ENCODE measurements at regions not wholly inside any gene's neighbourhood (a gene's known extent, or its start where the extent isn't known, plus 50 kb on each side); places are given as distances from the start of the nearest gene placed in this dataset.
"Not testable (repeated sequence)": the region's sequence is repeated elsewhere in the genome, so short reads cannot be mapped to it uniquely, and the experiment has no call there.

DNA sequence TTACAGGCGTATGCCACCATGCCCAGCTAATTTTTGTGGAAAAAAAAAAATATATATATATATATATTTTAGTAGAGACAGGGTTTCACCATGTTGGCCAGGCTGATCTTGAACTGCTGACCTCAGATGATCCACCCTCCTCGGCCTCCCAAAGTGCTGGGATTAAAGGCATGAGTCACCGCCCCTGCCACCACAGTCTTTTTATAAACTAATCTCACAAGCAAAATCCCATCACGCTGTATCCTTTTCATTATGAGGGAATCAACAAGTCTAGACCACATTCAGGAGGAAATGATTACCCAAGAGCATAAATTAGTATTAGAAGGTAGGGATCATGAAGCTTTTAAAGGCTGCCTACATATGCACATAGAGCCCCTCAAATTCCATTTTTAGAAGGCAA is 210.6 kb upstream of the NBEA start:
- H3K36me3 Mint-ChIP-seq (ENCODE audit: low read depth): no peaks in the 10 kb centered on the region
- H3K9me3 Mint-ChIP-seq: peaks cover 10% of the 10 kb centered on the region
- H3K4me3 Mint-ChIP-seq: no peak overlapping the region
- H3K4me1 Mint-ChIP-seq: no peaks in the 10 kb centered on the region
- H3K27me3 Mint-ChIP-seq: no peaks in the 10 kb centered on the region
- no peak for ATAC-seq (replicated peaks)
- no peak overlapping the region for H3K27ac Mint-ChIP-seq

GRCh38 chr13:34733721-34734120 is 208.3 kb upstream of the NBEA start:
- peaks cover 10% of the 10 kb centered on the region for H3K9me3 Mint-ChIP-seq
- no peaks in the 10 kb centered on the region for H3K4me1 Mint-ChIP-seq
- no peak overlapping the region for H3K4me3 Mint-ChIP-seq
- no peaks in the 10 kb centered on the region for H3K27me3 Mint-ChIP-seq
- ATAC-seq (replicated peaks): no peak
- H3K36me3 Mint-ChIP-seq (ENCODE audit: low read depth): no peaks in the 10 kb centered on the region
- no peak overlapping the region for H3K27ac Mint-ChIP-seq

- no peak overlapping the region for H3K27ac Mint-ChIP-seq
- no peaks in the 10 kb centered on the region for H3K4me1 Mint-ChIP-seq
- peaks cover 4% of the 10 kb centered on the region for H3K9me3 Mint-ChIP-seq
- H3K36me3 Mint-ChIP-seq (ENCODE audit: low read depth): no peaks in the 10 kb centered on the region
- no peak overlapping the region for H3K4me3 Mint-ChIP-seq
- no peaks in the 10 kb centered on the region for H3K27me3 Mint-ChIP-seq
- no peak for ATAC-seq (replicated peaks)
These were observed 207.1 kb upstream of the NBEA start for GRCh38 chr13:34734932-34735331.

DNA sequence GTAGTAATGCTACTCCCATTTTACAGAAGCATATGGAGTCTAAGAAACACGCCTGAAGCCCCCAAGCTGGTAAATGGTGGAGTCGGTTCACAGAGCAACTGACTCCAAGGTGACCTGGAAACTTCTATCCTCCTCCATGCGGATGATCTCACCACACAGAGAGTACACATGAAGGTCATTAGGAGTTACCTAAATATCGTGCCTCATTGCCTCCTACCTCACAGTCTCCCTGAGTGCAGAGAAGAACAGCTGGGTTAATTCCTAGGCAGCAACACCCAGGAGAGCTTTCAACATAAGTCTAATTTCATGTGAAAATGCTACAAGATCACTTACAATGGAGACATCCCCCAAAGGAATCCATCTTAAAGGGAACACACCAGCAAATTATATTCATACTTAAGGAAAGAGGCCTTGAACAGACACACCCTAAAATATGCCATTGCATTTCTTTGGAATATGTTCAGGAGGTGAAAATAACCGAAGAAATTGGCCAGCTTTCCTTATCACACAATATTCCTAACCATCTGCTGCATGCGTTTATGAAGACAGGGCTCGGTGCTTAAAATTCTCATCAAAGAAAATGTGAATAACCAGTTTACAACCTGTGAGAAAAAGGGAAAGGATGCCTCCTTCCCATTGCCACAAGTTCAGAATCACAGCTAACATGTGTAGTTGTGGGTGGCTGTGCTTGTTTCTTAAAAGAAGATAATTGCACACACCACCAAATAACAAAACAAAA is 203.6 kb upstream of the NBEA start:
- no peak for ATAC-seq (replicated peaks)
- no peak overlapping the region for H3K27ac Mint-ChIP-seq
- no peaks in the 10 kb centered on the region for H3K4me1 Mint-ChIP-seq
- no peaks in the 10 kb centered on the region for H3K36me3 Mint-ChIP-seq (ENCODE audit: low read depth)
- H3K4me3 Mint-ChIP-seq: no peak overlapping the region
- peaks cover 4% of the 10 kb centered on the region for H3K9me3 Mint-ChIP-seq
- H3K27me3 Mint-ChIP-seq: no peaks in the 10 kb centered on the region

GRCh38 chr13:34747056-34747455 is 195.0 kb upstream of the NBEA start:
- not testable (repeated sequence) for H3K4me1 Mint-ChIP-seq; H3K9me3 Mint-ChIP-seq; H3K36me3 Mint-ChIP-seq (ENCODE audit: low read depth); H3K27ac Mint-ChIP-seq; ATAC-seq (replicated peaks); H3K4me3 Mint-ChIP-seq; H3K27me3 Mint-ChIP-seq

DNA sequence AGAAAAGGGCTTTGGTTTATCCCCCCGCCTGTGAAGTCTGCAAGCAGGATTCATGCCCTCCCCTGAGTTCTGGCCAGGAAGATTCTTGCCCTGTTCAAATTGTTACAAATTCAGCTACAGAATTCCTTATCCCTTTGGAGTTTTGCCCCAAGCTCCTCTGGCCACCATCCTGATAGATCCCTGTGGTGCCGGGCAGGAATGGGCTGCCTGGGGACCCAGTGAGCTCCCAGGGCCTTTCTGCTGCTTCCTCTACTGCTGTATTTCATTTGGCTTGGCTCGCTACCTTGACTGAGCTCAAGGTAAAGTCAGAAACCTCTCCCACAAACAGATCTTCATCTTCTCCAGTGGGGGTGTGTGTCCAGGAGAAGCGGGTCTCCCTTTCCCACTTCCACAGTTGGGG is 194.6 kb upstream of the NBEA start:
- no peaks in the 10 kb centered on the region for H3K36me3 Mint-ChIP-seq (ENCODE audit: low read depth)
- H3K4me3 Mint-ChIP-seq: no peak overlapping the region
- no peaks in the 10 kb centered on the region for H3K4me1 Mint-ChIP-seq
- no peaks in the 10 kb centered on the region for H3K9me3 Mint-ChIP-seq
- H3K27me3 Mint-ChIP-seq: peaks cover 8% of the 10 kb centered on the region
- H3K27ac Mint-ChIP-seq: no peak overlapping the region
- ATAC-seq (replicated peaks): no peak

DNA sequence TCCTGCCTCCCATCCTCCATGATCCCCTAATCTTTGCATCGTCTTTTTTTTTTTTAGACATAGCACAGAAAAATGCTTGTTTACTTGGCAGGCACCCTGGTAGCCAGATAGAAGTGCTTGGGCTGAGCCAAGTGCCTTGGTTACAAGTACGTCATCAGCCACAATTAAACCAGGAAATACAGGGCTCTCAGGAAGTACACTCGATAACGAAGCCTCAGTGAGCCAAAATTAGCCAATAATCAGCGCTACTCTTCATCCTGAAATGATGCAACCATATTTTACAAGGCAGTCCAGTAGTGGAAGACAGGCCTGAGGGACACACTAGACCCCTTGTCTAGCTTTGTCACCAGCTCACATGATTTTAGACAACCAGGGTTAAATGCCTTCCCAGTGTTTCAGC is 194.0 kb upstream of the NBEA start:
- H3K36me3 Mint-ChIP-seq (ENCODE audit: low read depth): no peaks in the 10 kb centered on the region
- H3K9me3 Mint-ChIP-seq: no peaks in the 10 kb centered on the region
- no peak overlapping the region for H3K27ac Mint-ChIP-seq
- ATAC-seq (replicated peaks): no peak
- no peaks in the 10 kb centered on the region for H3K4me1 Mint-ChIP-seq
- peaks cover 8% of the 10 kb centered on the region for H3K27me3 Mint-ChIP-seq
- H3K4me3 Mint-ChIP-seq: no peak overlapping the region

DNA sequence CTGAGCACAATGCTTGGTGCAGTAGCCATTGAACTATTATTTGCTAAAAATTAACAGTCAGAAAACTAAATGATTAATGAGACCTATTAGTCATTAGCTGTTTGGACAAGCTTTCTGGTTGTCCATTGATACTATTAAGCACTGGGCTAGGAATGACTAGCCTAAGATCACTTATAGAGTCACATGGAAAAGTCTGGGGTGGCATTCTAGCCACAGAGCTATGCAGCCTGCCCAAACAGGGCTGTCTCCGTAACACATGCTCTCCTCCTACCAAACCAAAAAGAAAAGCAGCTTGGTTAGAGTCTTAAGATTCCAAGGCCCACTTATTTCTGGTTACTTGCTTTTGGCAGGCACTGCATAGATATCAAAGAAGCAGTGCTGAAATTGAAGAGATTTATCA is 193.5 kb upstream of the NBEA start:
- Mint-ChIP-seq H3K27me3 (peaks cover 8% of the 10 kb centered on the region), H3K4me1 (no peaks in the 10 kb centered on the region), H3K9me3 (no peaks in the 10 kb centered on the region), H3K4me3 (no peak overlapping the region), H3K36me3 (ENCODE audit: low read depth) (no peaks in the 10 kb centered on the region), H3K27ac (no peak overlapping the region)
- no peak for ATAC-seq (replicated peaks)

- H3K4me1 Mint-ChIP-seq: no peaks in the 10 kb centered on the region
- H3K4me3 Mint-ChIP-seq: no peak overlapping the region
- H3K36me3 Mint-ChIP-seq (ENCODE audit: low read depth): no peaks in the 10 kb centered on the region
- H3K27ac Mint-ChIP-seq: no peak overlapping the region
- no peak for ATAC-seq (replicated peaks)
- peaks cover 8% of the 10 kb centered on the region for H3K27me3 Mint-ChIP-seq
- no peaks in the 10 kb centered on the region for H3K9me3 Mint-ChIP-seq
These were observed 193.0 kb upstream of the NBEA start for GRCh38 chr13:34749046-34749445.

GRCh38 chr13:34750078-34750931 is 191.8 kb upstream of the NBEA start:
- Mint-ChIP-seq H3K27me3 (peaks cover 8% of the 10 kb centered on the region), H3K27ac (no peak overlapping the region), H3K36me3 (ENCODE audit: low read depth) (no peaks in the 10 kb centered on the region), H3K9me3 (no peaks in the 10 kb centered on the region), H3K4me3 (no peak overlapping the region), H3K4me1 (no peaks in the 10 kb centered on the region)
- no peak for ATAC-seq (replicated peaks)

DNA sequence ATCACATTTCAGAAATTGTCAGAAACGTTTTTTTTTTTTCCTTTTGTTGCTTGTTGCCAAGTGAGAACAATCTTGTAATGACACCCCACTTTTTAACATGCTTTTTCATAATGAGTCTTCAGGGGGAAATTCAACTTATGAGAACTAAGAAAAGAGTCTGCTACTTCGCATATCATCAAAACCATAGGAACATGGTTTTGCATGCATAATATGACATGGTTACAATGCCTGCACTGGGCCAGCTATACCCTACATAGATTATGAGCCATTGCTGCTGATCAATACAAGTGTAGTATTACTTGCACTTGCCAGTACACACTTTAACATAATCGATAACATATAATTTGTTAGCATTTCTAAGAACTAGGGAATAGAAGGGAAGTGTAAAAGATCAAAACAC is 191.0 kb upstream of the NBEA start:
- Mint-ChIP-seq H3K36me3 (ENCODE audit: low read depth) (no peaks in the 10 kb centered on the region), H3K27me3 (peaks cover 8% of the 10 kb centered on the region), H3K27ac (no peak overlapping the region), H3K9me3 (no peaks in the 10 kb centered on the region), H3K4me3 (no peak overlapping the region), H3K4me1 (no peaks in the 10 kb centered on the region)
- no peak for ATAC-seq (replicated peaks)

DNA sequence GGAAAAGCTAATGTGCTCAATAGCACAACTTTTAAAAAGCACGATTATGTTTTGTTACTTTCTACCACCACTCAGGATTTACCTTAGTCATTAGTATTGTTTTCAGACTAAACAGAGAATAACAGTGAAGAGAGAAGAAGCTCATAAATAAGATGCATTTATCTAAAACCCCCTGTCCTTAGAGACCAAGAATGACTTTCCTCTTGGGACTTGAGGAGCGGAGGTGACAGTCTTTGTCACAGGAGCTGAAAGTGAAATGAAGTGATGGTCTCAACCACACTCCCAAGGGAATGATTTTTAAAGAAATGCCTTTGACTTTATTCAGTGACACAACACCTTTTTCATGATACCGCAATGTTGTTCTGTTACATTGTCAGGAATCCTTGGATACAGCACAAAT is 190.6 kb upstream of the NBEA start:
- Mint-ChIP-seq H3K36me3 (ENCODE audit: low read depth) (no peaks in the 10 kb centered on the region), H3K27ac (no peak overlapping the region), H3K27me3 (peaks cover 8% of the 10 kb centered on the region), H3K4me3 (no peak overlapping the region), H3K4me1 (no peaks in the 10 kb centered on the region), H3K9me3 (no peaks in the 10 kb centered on the region)
- ATAC-seq (replicated peaks): no peak

GRCh38 chr13:34752283-34752960 is 189.6 kb upstream of the NBEA start:
- H3K27me3 Mint-ChIP-seq: peaks cover 8% of the 10 kb centered on the region
- H3K4me3 Mint-ChIP-seq: no peak overlapping the region
- H3K36me3 Mint-ChIP-seq (ENCODE audit: low read depth): no peaks in the 10 kb centered on the region
- no peak overlapping the region for H3K27ac Mint-ChIP-seq
- no peak for ATAC-seq (replicated peaks)
- no peaks in the 10 kb centered on the region for H3K4me1 Mint-ChIP-seq
- no peaks in the 10 kb centered on the region for H3K9me3 Mint-ChIP-seq

DNA sequence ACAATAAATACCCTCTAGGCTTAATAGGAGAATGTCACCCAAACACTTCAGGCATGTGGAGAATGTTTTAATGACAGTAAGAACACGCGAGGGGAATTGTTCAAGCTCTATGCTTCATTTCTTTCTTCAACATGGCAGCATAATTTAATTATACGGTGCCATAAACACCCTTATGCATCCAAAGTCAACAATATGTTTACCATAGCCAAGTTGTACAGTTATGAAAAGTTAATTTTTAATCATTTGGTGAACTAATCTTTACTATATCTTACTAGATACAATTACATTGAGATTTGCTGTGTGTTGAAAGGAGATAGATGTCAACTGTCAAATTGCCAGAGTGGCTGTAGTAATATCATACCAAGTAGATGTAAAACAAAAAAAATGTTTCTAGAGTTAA is 185.9 kb upstream of the NBEA start:
- H3K27me3 Mint-ChIP-seq: peaks cover 4% of the 10 kb centered on the region
- no peak overlapping the region for H3K4me3 Mint-ChIP-seq
- no peaks in the 10 kb centered on the region for H3K9me3 Mint-ChIP-seq
- no peaks in the 10 kb centered on the region for H3K36me3 Mint-ChIP-seq (ENCODE audit: low read depth)
- no peaks in the 10 kb centered on the region for H3K4me1 Mint-ChIP-seq
- no peak overlapping the region for H3K27ac Mint-ChIP-seq
- ATAC-seq (replicated peaks): no peak

DNA sequence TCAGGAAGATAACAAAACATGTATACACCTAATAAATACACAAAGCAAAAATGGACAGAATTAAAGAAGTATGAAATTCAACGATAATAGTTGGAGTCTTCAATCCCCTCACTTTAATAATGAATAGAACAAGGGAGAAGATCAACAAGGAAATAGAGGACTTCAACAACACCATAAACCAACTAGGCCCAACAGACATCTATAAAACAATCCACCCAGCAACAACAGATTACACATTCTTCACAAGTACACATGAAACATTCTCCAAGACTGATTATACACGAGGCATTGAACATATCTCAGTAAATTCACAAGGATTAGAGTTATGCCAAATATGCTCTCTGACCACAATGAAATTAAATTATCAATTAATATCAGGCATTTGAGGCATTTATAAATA is 185.5 kb upstream of the NBEA start:
- Mint-ChIP-seq H3K4me3 (no peak overlapping the region), H3K4me1 (no peaks in the 10 kb centered on the region), H3K27ac (no peak overlapping the region)

More for the DNA sequence above, 185.5 kb upstream of the NBEA start:
- no peaks in the 10 kb centered on the region for H3K27me3 Mint-ChIP-seq
- no peaks in the 10 kb centered on the region for H3K9me3 Mint-ChIP-seq
- ATAC-seq (replicated peaks): no peak
- no peaks in the 10 kb centered on the region for H3K36me3 Mint-ChIP-seq (ENCODE audit: low read depth)
